Astrocyte (in vitro differentiated cells and primary cell): ENCODE measurements at regions not wholly inside any gene's neighbourhood (a gene's known extent, or its start where the extent isn't known, plus 50 kb on each side); places are given as distances from the start of the nearest gene placed in this dataset.
"Not testable (repeated sequence)": the region's sequence is repeated elsewhere in the genome, so short reads cannot be mapped to it uniquely, and the experiment has no call there.

Experiments used
- CTCF ChIP-seq: IDR thresholded peaks from 2 replicates; pipeline ENCODE4 v1.5.1; 2011; ENCODE audit warnings: low read depth, mild to moderate bottlenecking, inconsistent platforms, low read length, moderate library complexity; ENCODE audit not compliant: insufficient read depth
- EZH2 ChIP-seq: IDR thresholded peaks from 2 replicates; pipeline ENCODE4 v1.6.1; 2012; ENCODE audit warnings: mild to moderate bottlenecking, low read length, inconsistent platforms; ENCODE audit not compliant: insufficient read depth

GRCh38 chr11:49670705-49671104 is 281.5 kb upstream of the OR4C13 start:
- TF ChIP-seq CTCF, EZH2: not testable (repeated sequence)
